ENCODE measurements at regions not wholly inside any gene's neighbourhood (a gene's known extent, or its start where the extent isn't known, plus 50 kb on each side); places are given as distances from the start of the nearest gene placed in this dataset.

DNA sequence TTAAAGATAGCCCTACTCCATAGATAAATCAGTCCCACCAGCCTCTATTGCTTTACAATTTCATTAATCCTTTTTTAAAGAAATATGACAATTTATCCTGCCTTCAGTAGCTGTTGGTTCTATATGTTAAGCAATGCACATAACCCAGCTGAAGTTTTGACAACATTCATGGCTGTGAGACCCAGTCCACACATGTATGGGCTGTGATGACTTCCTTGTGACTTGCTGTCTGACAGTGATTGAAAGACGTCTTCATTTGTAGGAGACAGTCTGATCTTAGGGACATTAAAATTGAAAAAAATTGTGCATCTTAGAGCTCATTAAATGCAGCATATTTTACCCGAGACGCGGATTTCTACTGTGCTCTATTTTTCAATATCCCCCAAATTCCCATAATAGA is 252.0 kb upstream of the ASIC2 start:
- TF ChIP-seq EZH2phosphoT487 (IDR thresholded peaks at IDR 0.05; ENCODE audit: borderline replicate concordance) (no peak), CTCF (conservative IDR thresholded peaks at IDR 0.05; ENCODE audit: low read length) (no peak)
- no peak overlapping the region for H3K4me2 ChIP-seq (ENCODE audit: low read depth, low read length, poor library complexity, severe bottlenecking)
- no peak overlapping the region for H3K4me3 ChIP-seq (ENCODE audit: low read length, poor library complexity, severe bottlenecking)
- H3K4me1 ChIP-seq (ENCODE audit: insufficient read depth, low read length, poor library complexity, severe bottlenecking): no peaks in the 10 kb centered on the region
- H3K9ac ChIP-seq (ENCODE audit: low read depth, low read length, poor library complexity, severe bottlenecking): no peak overlapping the region
- no peaks in the 10 kb centered on the region for H3K9me3 ChIP-seq (ENCODE audit: insufficient read depth, low read depth, low read length)
- H3K79me2 ChIP-seq (ENCODE audit: insufficient read depth, low read length): no peaks in the 10 kb centered on the region
- no peaks in the 10 kb centered on the region for H3K36me3 ChIP-seq (ENCODE audit: insufficient read depth, low read length)
- no peak overlapping the region for H2AFZ ChIP-seq (ENCODE audit: low read length)
- H4K20me1 ChIP-seq (ENCODE audit: insufficient read depth, low read length, poor library complexity, severe bottlenecking): no peaks in the 10 kb centered on the region
- H3F3A ChIP-seq (ENCODE audit: low read depth): no peaks in the 10 kb centered on the region
- H3K27me3 ChIP-seq (ENCODE audit: insufficient read depth, low read length, poor library complexity, severe bottlenecking): no peaks in the 10 kb centered on the region
- no peaks in the 10 kb centered on the region for H3K9me2 ChIP-seq (replicated peaks; ENCODE audit: low read depth, low read length)

DNA sequence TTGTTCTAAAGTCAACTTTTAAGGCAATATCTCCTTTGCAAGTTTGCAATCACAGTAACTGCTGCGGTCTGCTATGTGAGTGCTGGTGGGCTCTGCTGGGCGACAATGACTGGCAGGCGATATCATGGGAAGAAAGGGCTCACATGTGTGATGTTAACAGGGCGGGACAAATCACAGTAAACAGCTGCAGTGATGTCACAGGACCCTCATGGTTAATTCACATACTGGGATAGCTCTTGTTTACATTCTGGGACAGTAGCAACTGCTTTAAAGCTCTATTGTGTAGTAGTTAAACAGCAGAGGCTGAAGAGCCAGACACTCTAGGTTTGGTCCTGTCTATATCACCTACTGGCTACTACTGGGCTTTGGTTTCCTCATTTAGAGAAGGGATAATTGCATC is 257.2 kb upstream of the ASIC2 start:
- Histone ChIP-seq H3K4me1 (ENCODE audit: insufficient read depth, low read length, poor library complexity, severe bottlenecking) (no peaks in the 10 kb centered on the region), H3K9me2 (replicated peaks; ENCODE audit: low read depth, low read length) (no peaks in the 10 kb centered on the region), H2AFZ (ENCODE audit: low read length) (no peak overlapping the region), H3F3A (ENCODE audit: low read depth) (no peaks in the 10 kb centered on the region), H3K9me3 (ENCODE audit: insufficient read depth, low read depth, low read length) (peaks cover under 1% of the 10 kb centered on the region; the same call in 1 of the 2 replicates), H3K36me3 (ENCODE audit: insufficient read depth, low read length) (no peaks in the 10 kb centered on the region), H3K9ac (ENCODE audit: low read depth, low read length, poor library complexity, severe bottlenecking) (no peak overlapping the region), H3K27me3 (ENCODE audit: insufficient read depth, low read length, poor library complexity, severe bottlenecking) (no peaks in the 10 kb centered on the region), H3K4me3 (ENCODE audit: low read length, poor library complexity, severe bottlenecking) (no peak overlapping the region), H4K20me1 (ENCODE audit: insufficient read depth, low read length, poor library complexity, severe bottlenecking) (no peaks in the 10 kb centered on the region), H3K79me2 (ENCODE audit: insufficient read depth, low read length) (no peaks in the 10 kb centered on the region), H3K4me2 (ENCODE audit: low read depth, low read length, poor library complexity, severe bottlenecking) (no peak overlapping the region)
- TF ChIP-seq CTCF (conservative IDR thresholded peaks at IDR 0.05; ENCODE audit: low read length): no peak
- no peak for TF ChIP-seq EZH2phosphoT487 (IDR thresholded peaks at IDR 0.05; ENCODE audit: borderline replicate concordance)

- no peaks in the 10 kb centered on the region for H3K4me1 ChIP-seq (ENCODE audit: insufficient read depth, low read length, poor library complexity, severe bottlenecking)
- TF ChIP-seq EZH2phosphoT487 (IDR thresholded peaks at IDR 0.05; ENCODE audit: borderline replicate concordance) (no peak), CTCF (conservative IDR thresholded peaks at IDR 0.05; ENCODE audit: low read length) (no peak)
- H3F3A ChIP-seq (ENCODE audit: low read depth): no peaks in the 10 kb centered on the region
- H3K79me2 ChIP-seq (ENCODE audit: insufficient read depth, low read length): no peaks in the 10 kb centered on the region
- no peaks in the 10 kb centered on the region for H3K36me3 ChIP-seq (ENCODE audit: insufficient read depth, low read length)
- H3K4me3 ChIP-seq (ENCODE audit: low read length, poor library complexity, severe bottlenecking): no peak overlapping the region
- H3K27me3 ChIP-seq (ENCODE audit: insufficient read depth, low read length, poor library complexity, severe bottlenecking): no peaks in the 10 kb centered on the region
- H3K4me2 ChIP-seq (ENCODE audit: low read depth, low read length, poor library complexity, severe bottlenecking): no peak overlapping the region
- peaks cover 2% of the 10 kb centered on the region; the same call in 1 of the 2 replicates for H3K9me3 ChIP-seq (ENCODE audit: insufficient read depth, low read depth, low read length)
- H4K20me1 ChIP-seq (ENCODE audit: insufficient read depth, low read length, poor library complexity, severe bottlenecking): no peaks in the 10 kb centered on the region
- H3K9ac ChIP-seq (ENCODE audit: low read depth, low read length, poor library complexity, severe bottlenecking): no peak overlapping the region
- no peak overlapping the region for H2AFZ ChIP-seq (ENCODE audit: low read length)
- H3K9me2 ChIP-seq (replicated peaks; ENCODE audit: low read depth, low read length): no peaks in the 10 kb centered on the region
Observed at GRCh38 chr17:33551075-33551474, 258.0 kb upstream of the ASIC2 start.

Data from Loucy (cell line).